DOHH2 (cell line): ENCODE measurements at regions not wholly inside any gene's neighbourhood (a gene's known extent, or its start where the extent isn't known, plus 50 kb on each side); places are given as distances from the start of the nearest gene placed in this dataset.

ENCODE experiments used
- H3F3A ChIP-seq: fragments of 200-600 bp; sonication (generic), shearing (Covaris generic); 2 replicates; pipeline ENCODE4 v1.6.0; 2016; ENCODE audit warnings: antibody characterized with exemption, mild to moderate bottlenecking; ENCODE audit not compliant: control insufficient read depth, insufficient read depth
- H3K27ac ChIP-seq: fragments of 200-600 bp; sonication (generic); 2 replicates; pipeline ENCODE4 v1.5.1; 2014; ENCODE audit warnings: low read depth, mild to moderate bottlenecking, low read length, moderate library complexity
- H3K27me3 ChIP-seq: fragments of 200-600 bp; sonication (generic); 2 replicates; pipeline ENCODE4 v1.6.1; 2014; ENCODE audit warnings: mild to moderate bottlenecking, low read length, mixed read lengths; ENCODE audit not compliant: control insufficient read depth
- H3K36me3 ChIP-seq: fragments of 200-600 bp; sonication (generic); 2 replicates; pipeline ENCODE4 v1.6.1; 2014; ENCODE audit warnings: mild to moderate bottlenecking, low read length, moderate library complexity, mixed read lengths; ENCODE audit not compliant: control insufficient read depth
- H3K4me1 ChIP-seq: fragments of 200-600 bp; sonication (generic); 2 replicates; pipeline ENCODE4 v1.6.1; 2014; ENCODE audit warnings: mild to moderate bottlenecking, low read length, mixed read lengths; ENCODE audit not compliant: control insufficient read depth
- H3K4me2 ChIP-seq: fragments of 200-600 bp; sonication (generic); 2 replicates; pipeline ENCODE4 v1.6.0; 2014; ENCODE audit warnings: mild to moderate bottlenecking, low read length, moderate library complexity
- H3K4me3 ChIP-seq: fragments of 200-600 bp; sonication (generic); 2 replicates; pipeline ENCODE4 v1.5.1; 2014; ENCODE audit warnings: mild to moderate bottlenecking, low read length, mixed read lengths
- H3K79me2 ChIP-seq: fragments of 200-600 bp; sonication (generic); 2 replicates; pipeline ENCODE4 v1.6.1; 2014; ENCODE audit warnings: mild to moderate bottlenecking, low read length, mixed read lengths; ENCODE audit not compliant: control insufficient read depth
- H3K9me2 ChIP-seq: fragments of 200-600 bp; sonication (generic); replicated peaks from 2 replicates; pipeline ENCODE4 v1.6.1; 2014; ENCODE audit warnings: mild to moderate bottlenecking, low read length, mixed read lengths; ENCODE audit not compliant: control insufficient read depth
- H3K9me3 ChIP-seq: fragments of 200-600 bp; sonication (generic); 2 replicates; pipeline ENCODE4 v1.6.1; 2014; ENCODE audit warnings: antibody characterized with exemption, low read length, mixed read lengths; ENCODE audit not compliant: control insufficient read depth, insufficient read depth
- H4K20me1 ChIP-seq: fragments of 200-600 bp; sonication (generic); 2 replicates; pipeline ENCODE4 v1.6.0; 2014; ENCODE audit warnings: low read depth, mild to moderate bottlenecking, antibody characterized with exemption, low read length, moderate library complexity; ENCODE audit not compliant: control insufficient read depth, insufficient read depth
- EZH2phosphoT487 ChIP-seq: fragments of 200-600 bp; sonication (generic); IDR thresholded peaks from 2 replicates; pipeline ENCODE4 v1.6.1; 2017; ENCODE audit warnings: borderline replicate concordance, mild to moderate bottlenecking, antibody characterized with exemption, low read length, moderate library complexity, mixed read lengths
- TF ChIP-seq, protein P1 (sequence below): fragments of 200-600 bp; sonication (generic); IDR thresholded peaks from one replicate; pipeline ENCODE4 v1.5.1; 2014; ENCODE audit warnings: antibody characterized with exemption, mild to moderate bottlenecking, low read depth, low read length; ENCODE audit not compliant: poor library complexity, severe bottlenecking

DNA sequence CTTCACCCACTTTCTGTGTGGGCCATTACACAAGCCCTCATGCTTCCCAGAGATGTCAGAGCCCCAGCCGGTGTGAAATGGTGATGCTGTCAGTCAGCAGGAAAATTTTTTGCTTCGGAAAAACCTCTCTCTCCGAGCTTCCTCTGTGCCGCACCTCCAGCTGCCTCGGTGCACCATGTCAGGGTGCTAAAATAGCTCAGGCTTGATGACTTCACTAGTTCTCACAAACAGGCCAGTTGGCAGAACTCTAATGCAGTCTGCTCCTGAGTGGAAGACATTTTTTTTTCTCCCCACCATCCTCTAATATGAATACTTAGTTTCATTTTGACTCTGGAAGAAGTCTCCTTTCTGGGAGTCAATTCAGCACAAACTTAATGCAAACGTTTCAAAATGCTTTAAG, 71.3 kb downstream of the KLF12 start:
- Histone ChIP-seq H3K4me1 (peaks cover 66% of the 10 kb centered on the region), H3K79me2 (peaks cover 84% of the 10 kb centered on the region), H3K27me3 (no peaks in the 10 kb centered on the region), H4K20me1 (no peaks in the 10 kb centered on the region), H3K9me2 (no peaks in the 10 kb centered on the region), H3K4me2 (peak overlapping the region; percentile 73), H3F3A (peaks cover 7% of the 10 kb centered on the region; the same call in 1 of the 2 replicates), H3K9me3 (peaks cover 8% of the 10 kb centered on the region; the same call in 1 of the 2 replicates), H3K27ac (peak overlapping the region; percentile 74), H3K4me3 (peak overlapping the region; percentile 43), H3K36me3 (peaks cover 15% of the 10 kb centered on the region)
- TF ChIP-seq, protein P1, sequence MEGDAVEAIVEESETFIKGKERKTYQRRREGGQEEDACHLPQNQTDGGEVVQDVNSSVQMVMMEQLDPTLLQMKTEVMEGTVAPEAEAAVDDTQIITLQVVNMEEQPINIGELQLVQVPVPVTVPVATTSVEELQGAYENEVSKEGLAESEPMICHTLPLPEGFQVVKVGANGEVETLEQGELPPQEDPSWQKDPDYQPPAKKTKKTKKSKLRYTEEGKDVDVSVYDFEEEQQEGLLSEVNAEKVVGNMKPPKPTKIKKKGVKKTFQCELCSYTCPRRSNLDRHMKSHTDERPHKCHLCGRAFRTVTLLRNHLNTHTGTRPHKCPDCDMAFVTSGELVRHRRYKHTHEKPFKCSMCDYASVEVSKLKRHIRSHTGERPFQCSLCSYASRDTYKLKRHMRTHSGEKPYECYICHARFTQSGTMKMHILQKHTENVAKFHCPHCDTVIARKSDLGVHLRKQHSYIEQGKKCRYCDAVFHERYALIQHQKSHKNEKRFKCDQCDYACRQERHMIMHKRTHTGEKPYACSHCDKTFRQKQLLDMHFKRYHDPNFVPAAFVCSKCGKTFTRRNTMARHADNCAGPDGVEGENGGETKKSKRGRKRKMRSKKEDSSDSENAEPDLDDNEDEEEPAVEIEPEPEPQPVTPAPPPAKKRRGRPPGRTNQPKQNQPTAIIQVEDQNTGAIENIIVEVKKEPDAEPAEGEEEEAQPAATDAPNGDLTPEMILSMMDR, result no peak
- no peak for TF ChIP-seq EZH2phosphoT487

DNA sequence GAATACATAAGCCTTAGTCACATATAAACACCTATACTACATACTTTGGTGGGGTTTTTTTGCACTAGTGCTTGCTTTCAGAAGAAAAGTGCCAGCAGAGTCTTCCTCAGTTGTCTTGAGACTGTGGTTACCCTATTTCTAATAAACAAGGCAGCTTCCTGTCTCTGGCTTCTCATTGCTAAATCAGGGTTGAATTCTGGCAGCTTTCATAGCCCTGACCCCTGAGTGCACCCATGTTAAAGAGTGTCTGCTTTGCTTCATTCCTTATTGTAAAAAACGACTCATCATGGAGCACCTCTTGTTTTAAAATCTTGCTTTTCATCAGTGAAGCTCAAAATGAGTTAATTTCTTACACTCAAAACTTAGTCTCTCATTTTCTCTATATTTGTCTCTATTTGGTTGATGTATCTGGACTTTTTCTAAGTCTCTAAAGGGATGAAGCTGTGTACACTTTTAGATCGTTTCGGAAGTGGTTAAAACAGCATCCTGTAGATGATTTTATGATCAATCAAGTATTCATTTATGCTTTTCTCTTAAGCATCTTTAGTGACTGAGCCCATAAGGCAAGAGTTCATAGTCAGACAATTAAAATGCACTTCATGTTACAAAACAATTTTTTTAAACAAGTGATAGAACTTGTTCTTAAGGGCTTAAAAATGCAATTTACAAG, 72.1 kb downstream of the KLF12 start:
- H3K4me2 ChIP-seq, result peak overlapping the region; percentile 73

DNA sequence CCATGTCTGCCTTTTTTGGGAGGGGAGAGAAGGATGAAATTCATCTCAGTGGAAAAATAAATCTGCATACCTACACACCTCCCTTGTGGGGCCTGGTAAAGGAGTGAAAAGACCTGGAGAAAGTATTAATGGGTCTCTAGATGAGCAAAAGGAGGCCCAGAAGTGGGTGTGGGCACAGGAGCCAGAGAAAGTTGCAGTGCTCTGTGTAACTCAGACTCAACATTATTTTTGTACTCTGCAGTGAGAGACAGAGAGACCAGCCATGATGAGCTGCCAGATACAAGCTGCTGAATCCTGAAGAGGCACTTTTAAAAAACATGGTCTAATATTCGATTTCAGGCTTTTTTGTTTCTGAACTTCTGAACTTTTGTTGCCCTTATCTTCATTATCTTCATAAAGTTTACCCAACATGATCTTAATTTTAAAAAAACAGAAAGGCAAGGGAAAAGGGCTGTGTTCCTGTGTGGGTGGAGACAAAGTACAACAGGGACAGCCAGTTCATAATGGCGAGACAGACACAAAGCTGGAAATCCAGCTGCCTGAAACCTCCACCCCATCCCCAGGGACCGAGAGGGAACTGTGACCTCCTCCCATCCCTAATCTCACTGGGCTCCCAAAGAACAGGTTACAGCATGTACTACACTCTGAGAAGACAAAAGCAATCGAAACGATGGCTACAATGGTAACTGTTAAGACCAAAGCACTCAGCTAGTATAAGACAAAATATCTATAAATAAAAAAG, 77.2 kb downstream of the KLF12 start:
- no peak for TF ChIP-seq EZH2phosphoT487
- TF ChIP-seq, protein P1, result no peak
- Histone ChIP-seq H4K20me1 (no peaks in the 10 kb centered on the region), H3K27ac (no peak overlapping the region), H3K4me1 (peaks cover 28% of the 10 kb centered on the region), H3K4me3 (no peak overlapping the region), H3K27me3 (no peaks in the 10 kb centered on the region), H3K9me3 (peaks cover 8% of the 10 kb centered on the region; the same call in 1 of the 2 replicates), H3K9me2 (no peaks in the 10 kb centered on the region), H3K4me2 (no peak overlapping the region), H3K79me2 (peaks cover 66% of the 10 kb centered on the region), H3F3A (peaks cover under 1% of the 10 kb centered on the region; the same call in 1 of the 2 replicates), H3K36me3 (peaks cover 15% of the 10 kb centered on the region)

More for the DNA sequence above, 72.1 kb downstream of the KLF12 start:
- H3K36me3 ChIP-seq, result peaks cover 15% of the 10 kb centered on the region
- no peaks in the 10 kb centered on the region for H4K20me1 ChIP-seq
- peaks cover 66% of the 10 kb centered on the region for H3K4me1 ChIP-seq
- H3K9me2 ChIP-seq, result no peaks in the 10 kb centered on the region
- H3K27me3 ChIP-seq, result no peaks in the 10 kb centered on the region
- peak overlapping the region; percentile 43 for H3K4me3 ChIP-seq
- peak overlapping the region; percentile 74 for H3K27ac ChIP-seq
- H3K9me3 ChIP-seq, result peaks cover 8% of the 10 kb centered on the region; the same call in 1 of the 2 replicates
- TF ChIP-seq, protein P1, result no peak
- TF ChIP-seq EZH2phosphoT487, result no peak
- H3F3A ChIP-seq, result peaks cover 7% of the 10 kb centered on the region; the same call in 1 of the 2 replicates
- peaks cover 77% of the 10 kb centered on the region for H3K79me2 ChIP-seq
